HL-60 (cell line): ENCODE measurements at regions not wholly inside any gene's neighbourhood (a gene's known extent, or its start where the extent isn't known, plus 50 kb on each side); places are given as distances from the start of the nearest gene placed in this dataset.

ENCODE experiments used
- DNase-seq, 2 experiments: peaks; one replicate each; pipeline ENCODE4 v3.0.0-alpha.2; 2010 to 2020; ENCODE audit warnings: low read depth in 1 of 2, low spot score in 1 of 2
- H3K27ac ChIP-seq: fragments of 250-450 bp; sonication (Bioruptor Pico); replicated peaks from 2 replicates; pipeline ENCODE4 v1.5.1; 2020; ENCODE audit warnings: mild to moderate bottlenecking, moderate library complexity
- H3K27me3 ChIP-seq: fragments of 250-450 bp; sonication (Bioruptor Pico); 2 replicates; pipeline ENCODE4 v1.5.1; 2021; ENCODE audit warnings: mild to moderate bottlenecking, moderate library complexity; ENCODE audit not compliant: insufficient read depth, poor library complexity, severe bottlenecking
- H3K4me3 ChIP-seq: replicated peaks from 2 replicates; pipeline ENCODE4 v1.5.1; 2011; ENCODE audit warnings: mild to moderate bottlenecking, control low read depth, low read length; ENCODE audit not compliant: insufficient read depth
- GABPA ChIP-seq: IDR thresholded peaks from 2 replicates; pipeline ENCODE4 v1.6.1; 2012; ENCODE audit warnings: low read depth
- POLR2AphosphoS5 ChIP-seq: IDR thresholded peaks from 2 replicates; pipeline ENCODE4 v1.6.1; 2012; ENCODE audit warnings: low read depth
- REST ChIP-seq: IDR thresholded peaks from 2 replicates; pipeline ENCODE4 v1.6.1; 2012; ENCODE audit warnings: low read depth; ENCODE audit not compliant: insufficient replicate concordance
- SPI1 ChIP-seq: IDR thresholded peaks from 2 replicates; pipeline ENCODE4 v1.6.1; 2012; ENCODE audit warnings: low read depth, mild to moderate bottlenecking, borderline replicate concordance
- TF ChIP-seq, protein P1 (sequence below): IDR thresholded peaks from one replicate; pipeline ENCODE4 v1.5.1; 2011; ENCODE audit warnings: low read length, control low read depth, inconsistent platforms; ENCODE audit not compliant: insufficient read depth

GRCh38 chr4:123651066-123651465 lies 254.5 kb downstream of the SPRY1 start:
- TF ChIP-seq REST = no peak
- TF ChIP-seq, protein P1, sequence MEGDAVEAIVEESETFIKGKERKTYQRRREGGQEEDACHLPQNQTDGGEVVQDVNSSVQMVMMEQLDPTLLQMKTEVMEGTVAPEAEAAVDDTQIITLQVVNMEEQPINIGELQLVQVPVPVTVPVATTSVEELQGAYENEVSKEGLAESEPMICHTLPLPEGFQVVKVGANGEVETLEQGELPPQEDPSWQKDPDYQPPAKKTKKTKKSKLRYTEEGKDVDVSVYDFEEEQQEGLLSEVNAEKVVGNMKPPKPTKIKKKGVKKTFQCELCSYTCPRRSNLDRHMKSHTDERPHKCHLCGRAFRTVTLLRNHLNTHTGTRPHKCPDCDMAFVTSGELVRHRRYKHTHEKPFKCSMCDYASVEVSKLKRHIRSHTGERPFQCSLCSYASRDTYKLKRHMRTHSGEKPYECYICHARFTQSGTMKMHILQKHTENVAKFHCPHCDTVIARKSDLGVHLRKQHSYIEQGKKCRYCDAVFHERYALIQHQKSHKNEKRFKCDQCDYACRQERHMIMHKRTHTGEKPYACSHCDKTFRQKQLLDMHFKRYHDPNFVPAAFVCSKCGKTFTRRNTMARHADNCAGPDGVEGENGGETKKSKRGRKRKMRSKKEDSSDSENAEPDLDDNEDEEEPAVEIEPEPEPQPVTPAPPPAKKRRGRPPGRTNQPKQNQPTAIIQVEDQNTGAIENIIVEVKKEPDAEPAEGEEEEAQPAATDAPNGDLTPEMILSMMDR = no peak
- no peak for TF ChIP-seq GABPA
- TF ChIP-seq POLR2AphosphoS5 = no peak
- TF ChIP-seq SPI1 = no peak
- Histone ChIP-seq H3K27ac (no peak overlapping the region), H3K27me3 (no peaks in the 10 kb centered on the region), H3K4me3 (no peak overlapping the region)
- no peak for DNase-seq

- H3K27me3 ChIP-seq = no peaks in the 10 kb centered on the region
Observed at GRCh38 chr4:123651536-123652180, 255.1 kb downstream of the SPRY1 start.

GRCh38 chr4:123652476-123652875 lies 255.9 kb downstream of the SPRY1 start:
- TF ChIP-seq POLR2AphosphoS5 = no peak
- no peak for TF ChIP-seq GABPA
- TF ChIP-seq, protein P1 = no peak
- TF ChIP-seq REST = no peak
- TF ChIP-seq SPI1 = no peak
- Histone ChIP-seq H3K27ac (no peak overlapping the region), H3K4me3 (no peak overlapping the region), H3K27me3 (no peaks in the 10 kb centered on the region)
- no peak for DNase-seq

More at GRCh38 chr4:123651536-123652180, 255.1 kb downstream of the SPRY1 start:
- H3K4me3 ChIP-seq = no peak overlapping the region
- DNase-seq = no peak
- H3K27ac ChIP-seq = no peak overlapping the region
- TF ChIP-seq, protein P1 = no peak
- TF ChIP-seq REST (no peak), GABPA (no peak), SPI1 (no peak), POLR2AphosphoS5 (no peak)
